ENCODE measurements at regions not wholly inside any gene's neighbourhood (a gene's known extent, or its start where the extent isn't known, plus 50 kb on each side); places are given as distances from the start of the nearest gene placed in this dataset.

DNA sequence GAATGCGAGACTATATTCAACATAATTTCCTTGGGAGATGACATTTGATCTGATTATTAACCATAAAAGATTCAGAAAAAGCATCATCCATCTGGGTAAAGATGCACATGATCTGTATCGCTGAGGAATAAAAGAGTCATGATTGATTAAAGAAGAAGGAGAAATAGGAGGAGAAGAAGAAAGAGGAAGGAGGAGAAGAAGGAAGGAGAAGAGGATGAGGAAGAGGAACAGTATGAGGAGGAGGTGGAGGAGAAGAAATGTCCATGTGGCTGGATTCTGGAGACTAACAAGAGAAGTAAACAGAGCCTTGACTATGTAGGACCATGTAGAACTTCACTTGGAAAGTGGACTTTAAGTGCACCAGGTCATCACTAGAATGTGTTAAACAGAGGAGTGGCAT lies 947.4 kb downstream of the LRFN5 start:
- Histone ChIP-seq H3K9me3 (ENCODE audit: control extremely low read depth in 1 of 3, control insufficient read depth in 2 of 3, insufficient read depth in 1 of 3, low read length in 2 of 3) (no peaks in the 10 kb centered on the region), H3K9ac (ENCODE audit: low read length) (no peak overlapping the region), H3K4me2 (replicated peaks; ENCODE audit: low read depth, low read length, poor library complexity, severe bottlenecking) (no peak overlapping the region), H3K4me1 (ENCODE audit: control insufficient read depth in 2 of 2, insufficient read depth in 2 of 2, low read length in 2 of 2) (no peaks in the 10 kb centered on the region), H3K79me2 (ENCODE audit: control insufficient read depth, insufficient read depth, low read length) (no peaks in the 10 kb centered on the region), H4K20me1 (ENCODE audit: control insufficient read depth, insufficient read depth, low read length, poor library complexity, severe bottlenecking) (no peaks in the 10 kb centered on the region), H3K4me3 (ENCODE audit: control extremely low read depth in 1 of 5, extremely low read depth in 1 of 5, insufficient read depth in 1 of 5, low read depth in 2 of 5, low read length in 4 of 5) (no peak overlapping the region), H3K27me3 (replicated peaks in 1 of 4; ENCODE audit: control extremely low read depth in 1 of 4, control insufficient read depth in 3 of 4, insufficient read depth in 4 of 4, low read length in 3 of 4) (no peaks in the 10 kb centered on the region), H2AFZ (ENCODE audit: insufficient read depth, low read depth, low read length, poor library complexity, severe bottlenecking) (no peak overlapping the region), H3K36me3 (replicated peaks in 1 of 2; ENCODE audit: control extremely low read depth in 1 of 2, control insufficient read depth in 1 of 2, extremely low read depth in 1 of 2, insufficient read depth in 2 of 2, low read length in 1 of 2) (no peaks in the 10 kb centered on the region), H3K27ac (ENCODE audit: low read length in 2 of 2) (no peak overlapping the region)
- Mint-ChIP-seq H3K9me3 (ENCODE audit: insufficient read depth) (peaks cover 2% of the 10 kb centered on the region), H3K4me1 (no peaks in the 10 kb centered on the region), H3K27me3 (no peaks in the 10 kb centered on the region), H3K4me3 (no peak overlapping the region), H3K27ac (no peak overlapping the region)
- POLR2A ChIA-PET = no interaction called here
- 100% methylated on average over 1 of the region's 2 CpGs for WGBS (ENCODE audit: insufficient coverage)
- TF ChIP-seq, protein P1, sequence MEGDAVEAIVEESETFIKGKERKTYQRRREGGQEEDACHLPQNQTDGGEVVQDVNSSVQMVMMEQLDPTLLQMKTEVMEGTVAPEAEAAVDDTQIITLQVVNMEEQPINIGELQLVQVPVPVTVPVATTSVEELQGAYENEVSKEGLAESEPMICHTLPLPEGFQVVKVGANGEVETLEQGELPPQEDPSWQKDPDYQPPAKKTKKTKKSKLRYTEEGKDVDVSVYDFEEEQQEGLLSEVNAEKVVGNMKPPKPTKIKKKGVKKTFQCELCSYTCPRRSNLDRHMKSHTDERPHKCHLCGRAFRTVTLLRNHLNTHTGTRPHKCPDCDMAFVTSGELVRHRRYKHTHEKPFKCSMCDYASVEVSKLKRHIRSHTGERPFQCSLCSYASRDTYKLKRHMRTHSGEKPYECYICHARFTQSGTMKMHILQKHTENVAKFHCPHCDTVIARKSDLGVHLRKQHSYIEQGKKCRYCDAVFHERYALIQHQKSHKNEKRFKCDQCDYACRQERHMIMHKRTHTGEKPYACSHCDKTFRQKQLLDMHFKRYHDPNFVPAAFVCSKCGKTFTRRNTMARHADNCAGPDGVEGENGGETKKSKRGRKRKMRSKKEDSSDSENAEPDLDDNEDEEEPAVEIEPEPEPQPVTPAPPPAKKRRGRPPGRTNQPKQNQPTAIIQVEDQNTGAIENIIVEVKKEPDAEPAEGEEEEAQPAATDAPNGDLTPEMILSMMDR (IDR thresholded peaks at IDR 0.05) = no peak
- TF ChIP-seq EZH2 (IDR thresholded peaks at IDR 0.05; ENCODE audit: borderline replicate concordance, insufficient read depth, low read depth, low read length, poor library complexity, severe bottlenecking) = no peak
- DNase-seq = no peak
- ATAC-seq (ENCODE audit: low read depth) = no peak
- intact Hi-C loops (cut with micrococcal nuclease) = no loop called here
- CTCF ChIA-PET = no interaction called here

DNA sequence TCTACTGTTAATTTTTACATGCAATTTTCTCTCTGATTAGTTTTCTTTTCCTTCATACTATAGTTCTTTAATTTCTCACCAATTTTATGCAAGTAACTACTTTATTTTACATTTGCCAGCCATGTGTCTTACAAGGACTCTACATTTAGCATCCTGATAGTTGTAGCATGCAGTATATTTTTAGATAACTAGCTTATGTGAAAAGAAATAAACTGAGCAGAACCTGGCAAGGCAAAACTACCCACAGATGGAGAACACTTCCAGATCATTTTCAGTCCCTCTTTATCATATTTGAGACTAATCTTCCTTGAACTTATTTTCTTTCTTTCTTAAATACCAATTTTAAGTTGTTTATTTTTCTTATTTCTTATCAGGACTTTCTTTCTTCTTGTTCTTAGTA lies 943.6 kb downstream of the LRFN5 start:
- Mint-ChIP-seq H3K27ac (no peak overlapping the region), H3K27me3 (no peaks in the 10 kb centered on the region), H3K4me1 (no peaks in the 10 kb centered on the region), H3K9me3 (ENCODE audit: insufficient read depth) (peaks cover 2% of the 10 kb centered on the region), H3K4me3 (no peak overlapping the region)
- Histone ChIP-seq H3K4me1 (ENCODE audit: control insufficient read depth in 2 of 2, insufficient read depth in 2 of 2, low read length in 2 of 2) (no peaks in the 10 kb centered on the region), H3K4me2 (replicated peaks; ENCODE audit: low read depth, low read length, poor library complexity, severe bottlenecking) (no peak overlapping the region), H2AFZ (ENCODE audit: insufficient read depth, low read depth, low read length, poor library complexity, severe bottlenecking) (no peak overlapping the region), H4K20me1 (ENCODE audit: control insufficient read depth, insufficient read depth, low read length, poor library complexity, severe bottlenecking) (no peaks in the 10 kb centered on the region), H3K9ac (ENCODE audit: low read length) (no peak overlapping the region), H3K27ac (ENCODE audit: low read length in 2 of 2) (no peak overlapping the region), H3K79me2 (ENCODE audit: control insufficient read depth, insufficient read depth, low read length) (no peaks in the 10 kb centered on the region), H3K9me3 (ENCODE audit: control extremely low read depth in 1 of 3, control insufficient read depth in 2 of 3, insufficient read depth in 1 of 3, low read length in 2 of 3) (no peaks in the 10 kb centered on the region), H3K36me3 (replicated peaks in 1 of 2; ENCODE audit: control extremely low read depth in 1 of 2, control insufficient read depth in 1 of 2, extremely low read depth in 1 of 2, insufficient read depth in 2 of 2, low read length in 1 of 2) (no peaks in the 10 kb centered on the region), H3K27me3 (replicated peaks in 1 of 4; ENCODE audit: control extremely low read depth in 1 of 4, control insufficient read depth in 3 of 4, insufficient read depth in 4 of 4, low read length in 3 of 4) (no peaks in the 10 kb centered on the region), H3K4me3 (ENCODE audit: control extremely low read depth in 1 of 5, extremely low read depth in 1 of 5, insufficient read depth in 1 of 5, low read depth in 2 of 5, low read length in 4 of 5) (no peak overlapping the region)
- ChIA-PET CTCF (no interaction called here), POLR2A (no interaction called here)
- TF ChIP-seq, protein P1 (IDR thresholded peaks at IDR 0.05) = no peak
- no peak for TF ChIP-seq EZH2 (IDR thresholded peaks at IDR 0.05; ENCODE audit: borderline replicate concordance, insufficient read depth, low read depth, low read length, poor library complexity, severe bottlenecking)
- intact Hi-C loops (cut with micrococcal nuclease) = no loop called here
- ATAC-seq (ENCODE audit: low read depth) (no peak), DNase-seq (no peak)

Measured in B cell (primary cell).